Retinal pigment epithelial cell (primary cell): ENCODE measurements at regions not wholly inside any gene's neighbourhood (a gene's known extent, or its start where the extent isn't known, plus 50 kb on each side); places are given as distances from the start of the nearest gene placed in this dataset.

ENCODE experiments used
- DNase-seq: peaks from one replicate; pipeline ENCODE4 v3.0.0-alpha.2; 2010; ENCODE audit warnings: low read depth
- H3K4me3 ChIP-seq: 2 replicates; pipeline ENCODE4 v1.5.1; 2011; ENCODE audit warnings: mild to moderate bottlenecking, low read length, control low read depth, moderate library complexity
- CTCF ChIP-seq: conservative IDR thresholded peaks from 2 replicates; pipeline ENCODE4 v1.5.1; 2011; ENCODE audit warnings: low read depth, low read length, control low read depth, inconsistent platforms

DNA sequence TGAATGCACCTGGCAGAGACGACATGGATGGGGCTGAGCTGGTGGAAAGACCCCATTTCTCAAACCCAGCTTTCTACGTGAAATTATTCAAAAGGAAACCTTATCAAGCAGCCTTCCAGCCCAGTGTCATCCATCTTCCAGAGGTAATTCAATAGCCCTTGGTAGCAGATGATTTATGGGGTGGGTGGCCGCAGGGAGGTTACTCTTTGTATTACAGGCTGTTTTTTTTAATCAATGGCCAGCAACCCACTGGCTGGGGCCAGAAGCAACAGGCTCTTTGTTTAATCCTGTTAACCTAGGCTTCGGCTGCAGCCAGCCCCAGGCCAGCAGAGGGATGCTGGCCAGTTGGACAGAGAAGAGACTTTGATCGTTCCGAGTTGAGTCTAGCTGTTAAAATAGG is 139.8 kb upstream of the SRRM4 start:
- no peak overlapping the region for H3K4me3 ChIP-seq
- no peak for DNase-seq
- TF ChIP-seq CTCF = no peak

DNA sequence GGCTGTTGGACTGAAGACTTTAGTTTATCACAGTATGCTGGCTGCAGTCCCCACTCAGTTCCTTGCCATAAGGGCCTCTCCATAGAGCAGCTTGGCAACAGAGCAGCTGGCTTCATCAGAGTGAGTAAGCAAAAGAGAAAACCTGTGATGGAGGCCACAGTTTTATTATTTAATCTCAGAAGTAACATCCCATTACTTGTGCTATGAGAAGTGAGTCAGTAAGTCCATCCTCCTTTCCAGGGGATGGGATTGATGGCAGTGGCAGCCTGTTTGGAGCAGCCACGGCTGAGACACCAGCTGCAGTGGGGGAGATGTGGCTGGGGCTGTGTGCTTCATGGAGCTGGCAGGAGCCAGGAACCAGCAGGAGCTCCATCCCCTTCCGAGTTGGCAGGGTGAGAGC is 138.5 kb upstream of the SRRM4 start:
- TF ChIP-seq CTCF = no peak
- no peak overlapping the region for H3K4me3 ChIP-seq
- no peak for DNase-seq

DNA sequence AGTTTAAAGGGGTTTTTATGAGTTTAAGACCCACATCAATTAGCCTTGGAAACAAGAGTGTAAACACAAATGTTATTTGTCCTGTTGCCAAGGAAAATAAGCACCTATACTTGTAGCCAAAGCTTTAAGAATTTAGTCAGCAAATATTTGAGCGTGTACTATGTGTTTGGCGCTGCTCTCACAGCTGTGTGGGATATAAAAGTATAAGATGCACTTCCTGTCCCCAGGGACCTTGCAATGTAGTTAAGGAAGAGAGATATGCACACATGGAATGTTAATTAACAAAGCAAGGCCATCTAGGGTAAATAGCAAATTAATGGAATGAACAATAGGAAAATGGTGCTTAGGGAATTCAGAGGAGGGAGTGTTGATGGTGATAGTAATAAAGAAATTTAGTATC is 134.9 kb upstream of the SRRM4 start:
- H3K4me3 ChIP-seq = no peak overlapping the region
- no peak for TF ChIP-seq CTCF
- no peak for DNase-seq

GRCh38 chr12:118850244-118850825 is 131.0 kb upstream of the SRRM4 start:
- TF ChIP-seq CTCF = peak; percentile 50
- no peak overlapping the region for H3K4me3 ChIP-seq
- no peak for DNase-seq

- no peak for TF ChIP-seq CTCF
- DNase-seq = no peak
- no peak overlapping the region for H3K4me3 ChIP-seq
These were observed 129.4 kb upstream of the SRRM4 start for GRCh38 chr12:118851891-118852290.

- TF ChIP-seq CTCF = no peak
- DNase-seq = no peak
- H3K4me3 ChIP-seq = no peak overlapping the region
These were observed 127.7 kb upstream of the SRRM4 start for GRCh38 chr12:118853634-118854033.

DNA sequence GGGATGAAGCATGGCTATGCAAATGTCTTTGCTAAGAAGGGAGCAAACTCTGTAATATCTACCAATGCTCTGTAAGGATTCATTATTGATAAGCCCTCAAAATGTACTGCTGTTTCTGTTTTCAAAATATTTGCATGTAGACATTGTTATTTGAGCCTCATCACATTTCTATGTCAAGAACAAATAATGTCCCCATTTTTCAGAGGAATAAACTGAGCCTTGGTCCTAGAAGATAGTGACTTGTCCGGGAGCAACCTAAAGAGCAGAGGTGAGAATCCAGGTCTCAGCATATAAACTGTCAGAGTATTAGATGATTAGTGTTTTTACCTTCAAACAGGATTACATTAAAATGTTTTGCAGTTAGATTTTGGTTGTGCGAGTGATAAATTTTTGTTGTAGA is 125.5 kb upstream of the SRRM4 start:
- DNase-seq = no peak
- no peak for TF ChIP-seq CTCF
- no peak overlapping the region for H3K4me3 ChIP-seq
